Hepatic stellate cell (primary cell): ENCODE measurements at regions not wholly inside any gene's neighbourhood (a gene's known extent, or its start where the extent isn't known, plus 50 kb on each side); places are given as distances from the start of the nearest gene placed in this dataset.

Experiments
- DNase-seq: peaks from one replicate; pipeline ENCODE4 v3.0.0; 2011; ENCODE audit warnings: low spot score

GRCh38 chr3:140627756-140628155 is 50.1 kb upstream of the TRIM42 start:
- DNase-seq: peak; percentile 10
